ENCODE measurements at regions not wholly inside any gene's neighbourhood (a gene's known extent, or its start where the extent isn't known, plus 50 kb on each side); places are given as distances from the start of the nearest gene placed in this dataset.

DNA sequence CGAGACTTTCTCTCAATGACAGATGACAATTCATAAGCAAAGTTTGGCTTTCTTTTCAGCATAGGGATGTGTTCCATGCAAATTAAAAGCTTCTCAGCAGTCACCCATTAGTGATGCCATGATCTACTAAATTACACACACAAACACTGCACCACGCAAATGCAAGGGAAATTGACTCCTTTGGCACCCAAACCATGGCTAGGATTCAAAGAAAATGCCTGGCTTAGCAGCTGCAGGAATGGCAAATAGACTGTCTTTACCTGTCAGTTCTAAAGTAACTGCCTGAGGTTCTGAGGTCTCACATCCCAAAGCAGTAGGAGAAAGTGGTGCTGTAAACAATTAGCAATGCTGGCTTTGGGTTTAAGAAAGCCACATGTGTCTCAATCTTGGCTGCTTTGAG is 108.6 kb upstream of the ATP10B start:
- TF ChIP-seq, protein P1, sequence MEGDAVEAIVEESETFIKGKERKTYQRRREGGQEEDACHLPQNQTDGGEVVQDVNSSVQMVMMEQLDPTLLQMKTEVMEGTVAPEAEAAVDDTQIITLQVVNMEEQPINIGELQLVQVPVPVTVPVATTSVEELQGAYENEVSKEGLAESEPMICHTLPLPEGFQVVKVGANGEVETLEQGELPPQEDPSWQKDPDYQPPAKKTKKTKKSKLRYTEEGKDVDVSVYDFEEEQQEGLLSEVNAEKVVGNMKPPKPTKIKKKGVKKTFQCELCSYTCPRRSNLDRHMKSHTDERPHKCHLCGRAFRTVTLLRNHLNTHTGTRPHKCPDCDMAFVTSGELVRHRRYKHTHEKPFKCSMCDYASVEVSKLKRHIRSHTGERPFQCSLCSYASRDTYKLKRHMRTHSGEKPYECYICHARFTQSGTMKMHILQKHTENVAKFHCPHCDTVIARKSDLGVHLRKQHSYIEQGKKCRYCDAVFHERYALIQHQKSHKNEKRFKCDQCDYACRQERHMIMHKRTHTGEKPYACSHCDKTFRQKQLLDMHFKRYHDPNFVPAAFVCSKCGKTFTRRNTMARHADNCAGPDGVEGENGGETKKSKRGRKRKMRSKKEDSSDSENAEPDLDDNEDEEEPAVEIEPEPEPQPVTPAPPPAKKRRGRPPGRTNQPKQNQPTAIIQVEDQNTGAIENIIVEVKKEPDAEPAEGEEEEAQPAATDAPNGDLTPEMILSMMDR (IDR thresholded peaks at IDR 0.05) = no peak
- no peak for TF ChIP-seq POLR2A (IDR thresholded peaks at IDR 0.05)
